Osteoblast (primary cell): ENCODE measurements at regions not wholly inside any gene's neighbourhood (a gene's known extent, or its start where the extent isn't known, plus 50 kb on each side); places are given as distances from the start of the nearest gene placed in this dataset.

Experiments
- DNase-seq: peaks from one replicate; pipeline ENCODE4 v3.0.0; 2011; ENCODE audit warnings: low spot score, mixed read lengths; ENCODE audit not compliant: insufficient read length; ENCODE audit errors: missing footprints
- H2AFZ ChIP-seq: 2 replicates; pipeline ENCODE4 v1.6.0; 2011; ENCODE audit warnings: mild to moderate bottlenecking, low read length
- H3K27ac ChIP-seq: 2 replicates; pipeline ENCODE4 v1.5.1; 2011; ENCODE audit warnings: mild to moderate bottlenecking, low read depth, low read length, moderate library complexity
- H3K27me3 ChIP-seq: 2 replicates; pipeline ENCODE4 v1.6.0; 2012; ENCODE audit warnings: mild to moderate bottlenecking, control low read depth, inconsistent platforms, low read length, moderate library complexity; ENCODE audit not compliant: insufficient read depth
- H3K36me3 ChIP-seq: 2 replicates; pipeline ENCODE4 v1.5.1; 2011; ENCODE audit warnings: mild to moderate bottlenecking, low read length, control low read depth, moderate library complexity; ENCODE audit not compliant: insufficient read depth
- H3K4me1 ChIP-seq: 2 replicates; pipeline ENCODE4 v1.5.1; 2011; ENCODE audit warnings: mild to moderate bottlenecking, low read length, control low read depth, moderate library complexity; ENCODE audit not compliant: insufficient read depth
- H3K4me2 ChIP-seq: 2 replicates; pipeline ENCODE4 v1.6.0; 2011; ENCODE audit warnings: mild to moderate bottlenecking, low read length; ENCODE audit not compliant: insufficient read depth
- H3K4me3 ChIP-seq: fragments of 200-600 bp; sonication (generic); 3 replicates; pipeline ENCODE4 v1.5.1; 2012; ENCODE audit warnings: mild to moderate bottlenecking, low read length, inconsistent platforms; ENCODE audit not compliant: insufficient read depth
- H3K79me2 ChIP-seq: 2 replicates; pipeline ENCODE4 v1.6.0; 2012; ENCODE audit warnings: mild to moderate bottlenecking, low read length, control low read depth, inconsistent platforms; ENCODE audit not compliant: insufficient read depth
- H3K9me3 ChIP-seq: 2 replicates; pipeline ENCODE4 v1.5.1; 2011; ENCODE audit warnings: low read depth, low read length, control low read depth
- H4K20me1 ChIP-seq: 2 replicates; pipeline ENCODE4 v1.6.0; 2012; ENCODE audit warnings: mild to moderate bottlenecking, low read length, control low read depth; ENCODE audit not compliant: insufficient read depth
- TF ChIP-seq, protein P1 (sequence below): IDR thresholded peaks from 2 replicates; pipeline ENCODE4 v1.5.1; 2011; ENCODE audit warnings: mild to moderate bottlenecking, low read depth, low read length, moderate library complexity; ENCODE audit errors: extremely low read depth

DNA sequence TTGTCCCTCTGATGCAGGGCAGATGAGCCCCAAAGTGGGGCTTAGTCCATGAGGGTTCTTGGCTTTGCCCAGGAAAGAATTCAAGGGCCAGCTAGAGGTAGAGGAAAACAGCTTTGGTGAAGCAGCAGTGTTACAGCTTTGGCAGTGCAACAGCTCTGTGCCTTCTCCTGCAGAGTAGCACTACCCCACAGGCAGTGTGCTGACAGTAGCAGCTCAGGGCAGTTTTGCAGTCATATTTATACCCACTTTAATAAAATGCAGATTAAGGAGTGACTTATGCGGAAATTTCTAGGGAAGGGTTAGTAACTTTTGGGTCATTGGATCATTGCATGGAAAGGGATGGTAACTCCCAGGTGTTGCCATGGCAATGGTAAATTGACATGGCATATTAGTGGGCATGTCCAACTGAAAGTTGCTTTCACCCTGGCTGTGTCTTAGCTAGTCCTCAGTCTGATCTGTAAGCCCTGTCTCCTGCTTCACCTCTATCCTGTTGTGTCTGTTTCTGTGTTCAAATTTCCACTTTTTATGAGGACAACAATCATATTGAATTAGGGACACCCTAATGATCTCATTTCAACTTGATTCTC lies 241.3 kb upstream of the C2CD4B start:
- no peak overlapping the region for H2AFZ ChIP-seq
- no peaks in the 10 kb centered on the region for H3K36me3 ChIP-seq
- no peaks in the 10 kb centered on the region for H3K27me3 ChIP-seq
- peaks cover 14% of the 10 kb centered on the region for H3K4me1 ChIP-seq
- H3K4me2 ChIP-seq = no peak overlapping the region
- no peaks in the 10 kb centered on the region for H3K9me3 ChIP-seq
- no peak overlapping the region for H3K4me3 ChIP-seq
- H4K20me1 ChIP-seq = peaks cover 4% of the 10 kb centered on the region
- TF ChIP-seq, protein P1, sequence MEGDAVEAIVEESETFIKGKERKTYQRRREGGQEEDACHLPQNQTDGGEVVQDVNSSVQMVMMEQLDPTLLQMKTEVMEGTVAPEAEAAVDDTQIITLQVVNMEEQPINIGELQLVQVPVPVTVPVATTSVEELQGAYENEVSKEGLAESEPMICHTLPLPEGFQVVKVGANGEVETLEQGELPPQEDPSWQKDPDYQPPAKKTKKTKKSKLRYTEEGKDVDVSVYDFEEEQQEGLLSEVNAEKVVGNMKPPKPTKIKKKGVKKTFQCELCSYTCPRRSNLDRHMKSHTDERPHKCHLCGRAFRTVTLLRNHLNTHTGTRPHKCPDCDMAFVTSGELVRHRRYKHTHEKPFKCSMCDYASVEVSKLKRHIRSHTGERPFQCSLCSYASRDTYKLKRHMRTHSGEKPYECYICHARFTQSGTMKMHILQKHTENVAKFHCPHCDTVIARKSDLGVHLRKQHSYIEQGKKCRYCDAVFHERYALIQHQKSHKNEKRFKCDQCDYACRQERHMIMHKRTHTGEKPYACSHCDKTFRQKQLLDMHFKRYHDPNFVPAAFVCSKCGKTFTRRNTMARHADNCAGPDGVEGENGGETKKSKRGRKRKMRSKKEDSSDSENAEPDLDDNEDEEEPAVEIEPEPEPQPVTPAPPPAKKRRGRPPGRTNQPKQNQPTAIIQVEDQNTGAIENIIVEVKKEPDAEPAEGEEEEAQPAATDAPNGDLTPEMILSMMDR = no peak
- DNase-seq = no peak
- peaks cover 38% of the 10 kb centered on the region for H3K79me2 ChIP-seq
- no peak overlapping the region for H3K27ac ChIP-seq

DNA sequence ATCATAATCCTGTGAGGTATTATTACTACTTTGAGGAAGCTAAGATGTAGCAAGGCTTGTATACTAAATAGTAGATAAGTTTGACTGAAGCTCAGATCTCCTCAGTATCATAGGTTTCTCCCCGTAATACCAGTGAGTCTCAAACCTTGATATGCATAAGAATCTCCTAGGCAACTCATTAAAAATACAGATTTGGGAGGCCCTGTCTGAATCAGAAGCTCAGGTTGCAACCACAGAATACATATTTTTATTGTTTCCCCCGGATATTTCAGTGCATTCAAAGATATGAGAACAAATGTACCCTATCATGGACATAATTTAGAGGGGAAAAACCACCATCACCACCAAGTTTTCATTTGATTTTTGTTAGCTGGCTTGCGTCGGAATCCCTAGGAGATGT lies 242.1 kb upstream of the C2CD4B start:
- Histone ChIP-seq H3K4me1 (peaks cover 14% of the 10 kb centered on the region), H3K9me3 (no peaks in the 10 kb centered on the region), H3K79me2 (peaks cover 42% of the 10 kb centered on the region), H3K4me2 (no peak overlapping the region), H4K20me1 (peaks cover 4% of the 10 kb centered on the region), H2AFZ (no peak overlapping the region), H3K27ac (no peak overlapping the region), H3K4me3 (no peak overlapping the region), H3K36me3 (no peaks in the 10 kb centered on the region), H3K27me3 (no peaks in the 10 kb centered on the region)
- no peak for DNase-seq
- TF ChIP-seq, protein P1 = no peak

DNA sequence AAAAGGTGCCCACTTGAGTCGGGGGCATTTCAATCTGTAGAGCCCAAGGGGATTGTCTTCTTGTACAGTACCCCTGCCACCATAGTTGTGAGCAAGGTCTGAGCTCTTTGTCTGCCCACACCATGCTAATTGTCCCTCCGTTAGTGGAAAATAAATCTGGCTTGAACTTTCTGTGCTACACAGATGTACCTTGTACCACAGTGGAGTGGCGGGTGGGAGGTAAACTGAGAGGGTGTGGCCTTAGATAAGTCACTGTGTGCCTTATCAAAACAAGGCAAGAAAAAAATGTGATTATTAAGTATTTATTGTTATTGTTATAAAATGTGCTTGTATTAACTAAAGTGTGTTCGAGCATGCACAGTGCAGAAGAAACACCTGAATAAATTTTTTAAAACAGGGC lies 242.9 kb upstream of the C2CD4B start:
- Histone ChIP-seq H3K36me3 (no peaks in the 10 kb centered on the region), H3K4me1 (peaks cover 8% of the 10 kb centered on the region), H3K27ac (no peak overlapping the region), H2AFZ (no peak overlapping the region), H3K79me2 (peaks cover 38% of the 10 kb centered on the region), H3K4me2 (no peak overlapping the region), H3K9me3 (no peaks in the 10 kb centered on the region), H4K20me1 (peaks cover 5% of the 10 kb centered on the region), H3K27me3 (no peaks in the 10 kb centered on the region), H3K4me3 (no peak overlapping the region)
- no peak for DNase-seq
- TF ChIP-seq, protein P1 = no peak

DNA sequence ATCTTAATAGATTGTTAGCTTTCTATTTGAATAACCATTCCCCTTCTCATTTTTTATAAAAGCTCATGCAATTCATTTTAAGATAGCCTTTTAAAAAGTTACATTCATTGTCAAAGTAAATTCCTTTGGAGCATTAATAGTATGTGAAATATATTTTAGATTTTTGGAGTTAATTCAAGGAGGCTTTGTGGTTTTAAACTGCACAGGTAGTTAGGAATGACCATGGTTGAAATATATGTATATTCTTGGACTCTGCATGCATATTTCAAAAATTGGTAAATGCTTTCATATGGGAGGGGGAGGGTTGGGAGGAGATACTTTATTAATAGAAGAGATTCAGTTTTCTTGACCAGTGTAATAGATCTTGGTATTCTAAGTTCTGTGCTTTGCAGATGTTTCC lies 244.4 kb upstream of the C2CD4B start:
- no peaks in the 10 kb centered on the region for H3K27me3 ChIP-seq
- H3K36me3 ChIP-seq = no peaks in the 10 kb centered on the region
- H3K4me3 ChIP-seq = no peak overlapping the region
- no peak for DNase-seq
- TF ChIP-seq, protein P1 = no peak
- H2AFZ ChIP-seq = no peak overlapping the region
- peaks cover 7% of the 10 kb centered on the region for H3K4me1 ChIP-seq
- H3K4me2 ChIP-seq = no peak overlapping the region
- H3K79me2 ChIP-seq = peaks cover 33% of the 10 kb centered on the region
- no peaks in the 10 kb centered on the region for H3K9me3 ChIP-seq
- H4K20me1 ChIP-seq = peaks cover 12% of the 10 kb centered on the region
- no peak overlapping the region for H3K27ac ChIP-seq
